HepG2 (cell line): ENCODE measurements at regions not wholly inside any gene's neighbourhood (a gene's known extent, or its start where the extent isn't known, plus 50 kb on each side); places are given as distances from the start of the nearest gene placed in this dataset.

Experiments
- ATF5 ChIP-seq: sonication (generic); formaldehyde crosslinking; IDR thresholded peaks from 2 replicates; pipeline ENCODE4 v1.4.0; 2020; ENCODE audit warnings: mild to moderate bottlenecking, low read depth, missing genetic modification reagents
- CBX2 ChIP-seq, 2 experiments: fragments of 200-600 bp in 1 of 2; sonication (generic); formaldehyde crosslinking in 1 of 2; IDR thresholded peaks; 2 replicates each; pipeline versions ENCODE4 v1.7.0 to v1.8.1; 2018 to 2022; ENCODE audit warnings: low read depth in 2 of 2, low read length in 1 of 2, mild to moderate bottlenecking in 1 of 2, missing genetic modification reagents in 1 of 2
- CCAR2 ChIP-seq: fragments of 200-400 bp; formaldehyde crosslinking; optimal IDR thresholded peaks from 2 replicates; pipeline ENCODE3; 2018; ENCODE audit warnings: low read depth, mild to moderate bottlenecking, low read length, moderate library complexity
- DMAP1 ChIP-seq: IDR thresholded peaks from 2 replicates; pipeline ENCODE4 v1.6.1; 2016
- FOXP4 ChIP-seq: sonication (generic); formaldehyde crosslinking; IDR thresholded peaks from 2 replicates; pipeline ENCODE4 v1.4.0; 2020; ENCODE audit warnings: missing genetic modification reagents
- HES4 ChIP-seq: sonication (generic); formaldehyde crosslinking; IDR thresholded peaks from 2 replicates; pipeline ENCODE4 v1.9.0; 2021; ENCODE audit warnings: mild to moderate bottlenecking, missing genetic modification reagents, borderline replicate concordance
- HMGXB4 ChIP-seq, 2 experiments: sonication (generic) in 1 of 2; formaldehyde crosslinking in 1 of 2; IDR thresholded peaks; 2 replicates each; pipeline versions ENCODE4 v1.4.0 to v1.6.1; 2018 to 2020; ENCODE audit warnings: missing genetic modification reagents in 2 of 2, borderline replicate concordance in 1 of 2, low read depth in 1 of 2, mild to moderate bottlenecking in 1 of 2, missing biosample characterization in 1 of 2
- KDM2A ChIP-seq: sonication (generic); formaldehyde crosslinking; IDR thresholded peaks from 2 replicates; pipeline ENCODE4 v1.4.0; 2020; ENCODE audit warnings: low read depth, missing genetic modification reagents, borderline replicate concordance
- KDM3A ChIP-seq: IDR thresholded peaks from 2 replicates; pipeline ENCODE4 v1.6.1; 2018; ENCODE audit warnings: low read depth, missing compliant biosample characterization
- MAZ ChIP-seq, 2 experiments: sonication (generic) in 1 of 2; formaldehyde crosslinking in 1 of 2; IDR thresholded peaks; 2 replicates each; pipeline versions ENCODE4 v1.5.0 to v1.6.1; 2012 to 2020; ENCODE audit warnings: low read depth in 2 of 2, mild to moderate bottlenecking in 2 of 2, borderline replicate concordance in 1 of 2, improper control_type of control experiment in 1 of 2, low read length in 1 of 2, missing genetic modification reagents in 1 of 2, moderate library complexity in 1 of 2
- MTA3 ChIP-seq: sonication (generic); formaldehyde crosslinking; IDR thresholded peaks from 2 replicates; pipeline ENCODE4 v1.4.0; 2020; ENCODE audit warnings: missing genetic modification reagents
- NFIB ChIP-seq: sonication (generic); formaldehyde crosslinking; IDR thresholded peaks from 2 replicates; pipeline ENCODE4 v1.9.0; 2021; ENCODE audit warnings: missing genetic modification reagents, mild to moderate bottlenecking, borderline replicate concordance
- SP140L ChIP-seq: sonication (generic); formaldehyde crosslinking; IDR thresholded peaks from 2 replicates; pipeline ENCODE4 v1.4.0; 2020; ENCODE audit warnings: missing genetic modification reagents, borderline replicate concordance
- SP5 ChIP-seq: IDR thresholded peaks from 2 replicates; pipeline ENCODE4 v1.6.1; 2016; ENCODE audit warnings: low read depth, borderline replicate concordance
- TARDBP ChIP-seq: sonication (generic); formaldehyde crosslinking; IDR thresholded peaks from 2 replicates; pipeline ENCODE4 v1.8.0; 2022; ENCODE audit warnings: mild to moderate bottlenecking, missing genetic modification reagents
- ZMYM3 ChIP-seq: sonication (generic); formaldehyde crosslinking; IDR thresholded peaks from 2 replicates; pipeline ENCODE4 v1.5.1; 2020; ENCODE audit warnings: mild to moderate bottlenecking, missing genetic modification reagents
- ZNF253 ChIP-seq: sonication (generic); formaldehyde crosslinking; IDR thresholded peaks from 2 replicates; pipeline ENCODE4 v1.8.0; 2022; ENCODE audit warnings: mild to moderate bottlenecking, missing genetic modification reagents, borderline replicate concordance
- ZNF589 ChIP-seq: sonication (generic); formaldehyde crosslinking; conservative IDR thresholded peaks from 2 replicates; pipeline ENCODE4 v1.8.0; 2022; ENCODE audit warnings: mild to moderate bottlenecking, moderate library complexity, missing genetic modification reagents
- ZXDC ChIP-seq: sonication (generic); formaldehyde crosslinking; IDR thresholded peaks from 2 replicates; pipeline ENCODE4 v1.5.0; 2020; ENCODE audit warnings: mild to moderate bottlenecking, missing genetic modification reagents
- ZZZ3 ChIP-seq: sonication (generic); formaldehyde crosslinking; IDR thresholded peaks from 2 replicates; pipeline ENCODE4 v1.4.0; 2020; ENCODE audit warnings: missing genetic modification reagents, mild to moderate bottlenecking, borderline replicate concordance

GRCh38 chr3:42032693-42033349 is 58.3 kb upstream of the TRAK1 start (continued):
- TF ChIP-seq HMGXB4 (CRISPR knock-in tag; IDR thresholded peaks at IDR 0.05; ENCODE audit: borderline replicate concordance in 1 of 2, low read depth in 1 of 2), result peak in 1 of 2 experiments; percentile 50; a peak in 1 of 4 replicates
- TF ChIP-seq CBX2 (IDR thresholded peaks at IDR 0.05; ENCODE audit: low read depth, low read length), result no peak
- no peak for TF ChIP-seq CBX2 (CRISPR knock-in tag; IDR thresholded peaks at IDR 0.05; ENCODE audit: low read depth)
- peak; percentile 76; the same call in 1 of the 2 replicates for TF ChIP-seq KDM3A
- no peak for TF ChIP-seq MTA3 (CRISPR knock-in tag)
- TF ChIP-seq ATF5 (CRISPR knock-in tag), result no peak
- peak; percentile 70; the same call in 1 of the 2 replicates for TF ChIP-seq KDM2A
- peak; percentile 53; the same call in 1 of the 2 replicates for TF ChIP-seq TARDBP
- TF ChIP-seq ZNF253 (CRISPR knock-in tag), result no peak
- no peak for TF ChIP-seq NFIB (CRISPR knock-in tag)
- no peak for TF ChIP-seq CCAR2
- TF ChIP-seq SP140L (CRISPR knock-in tag), result no peak
- peak; percentile 91 for TF ChIP-seq ZMYM3 (CRISPR knock-in tag)
- no peak for TF ChIP-seq ZZZ3 (CRISPR knock-in tag)
- TF ChIP-seq ZNF589 (CRISPR knock-in tag), result peak; percentile 67; the same call in 1 of the 2 replicates
- no peak for TF ChIP-seq HES4 (CRISPR knock-in tag)
- TF ChIP-seq ZXDC (CRISPR knock-in tag), result no peak
- TF ChIP-seq MAZ (IDR thresholded peaks at IDR 0.05; ENCODE audit: borderline replicate concordance, low read depth, low read length), result no peak
- no peak for TF ChIP-seq MAZ (CRISPR knock-in tag; IDR thresholded peaks at IDR 0.05; ENCODE audit: low read depth)
- TF ChIP-seq SP5 (CRISPR knock-in tag), result peak; percentile 98
- peak; percentile 92 for TF ChIP-seq FOXP4 (CRISPR knock-in tag)
- TF ChIP-seq DMAP1 (CRISPR knock-in tag), result peak; percentile 67
